Ishikawa (cell line): ENCODE measurements at regions not wholly inside any gene's neighbourhood (a gene's known extent, or its start where the extent isn't known, plus 50 kb on each side); places are given as distances from the start of the nearest gene placed in this dataset.

ENCODE experiments used
- CEBPB ChIP-seq: IDR thresholded peaks from 2 replicates; pipeline ENCODE4 v1.6.1; 2012
- EGR1 ChIP-seq: IDR thresholded peaks from 2 replicates; pipeline ENCODE4 v1.6.1; 2012
- EP300 ChIP-seq: IDR thresholded peaks from 2 replicates; pipeline ENCODE4 v1.6.1; 2012; ENCODE audit warnings: borderline replicate concordance
- RAD21 ChIP-seq: IDR thresholded peaks from 2 replicates; pipeline ENCODE4 v1.6.1; 2012; ENCODE audit warnings: low read depth
- TEAD4 ChIP-seq: IDR thresholded peaks from 2 replicates; pipeline ENCODE4 v1.6.1; 2012
- USF1 ChIP-seq: IDR thresholded peaks from 2 replicates; pipeline ENCODE4 v1.6.1; 2012
- YY1 ChIP-seq: IDR thresholded peaks from 2 replicates; pipeline ENCODE4 v1.6.1; 2012; ENCODE audit warnings: low read depth

- no peak for TF ChIP-seq YY1
- TF ChIP-seq EGR1 = no peak
- TF ChIP-seq USF1 = no peak
- TF ChIP-seq EP300 = no peak
- TF ChIP-seq CEBPB = no peak
- TF ChIP-seq TEAD4 = no peak
- TF ChIP-seq RAD21 = no peak
Measured at GRCh38 chr14:82641050-82641540, 1107.4 kb upstream of the SEL1L start.
